WI38 (cell line): ENCODE measurements at regions not wholly inside any gene's neighbourhood (a gene's known extent, or its start where the extent isn't known, plus 50 kb on each side); places are given as distances from the start of the nearest gene placed in this dataset.

Experiments
- H3K4me3 ChIP-seq: 2 replicates; pipeline ENCODE4 v1.5.1; 2011; ENCODE audit warnings: low read depth, mild to moderate bottlenecking, control low read depth, low read length
- TF ChIP-seq, protein P1 (sequence below): IDR thresholded peaks from 2 replicates; pipeline ENCODE4 v1.5.1; 2012; ENCODE audit warnings: low read depth, mild to moderate bottlenecking, control low read depth, low read length

DNA sequence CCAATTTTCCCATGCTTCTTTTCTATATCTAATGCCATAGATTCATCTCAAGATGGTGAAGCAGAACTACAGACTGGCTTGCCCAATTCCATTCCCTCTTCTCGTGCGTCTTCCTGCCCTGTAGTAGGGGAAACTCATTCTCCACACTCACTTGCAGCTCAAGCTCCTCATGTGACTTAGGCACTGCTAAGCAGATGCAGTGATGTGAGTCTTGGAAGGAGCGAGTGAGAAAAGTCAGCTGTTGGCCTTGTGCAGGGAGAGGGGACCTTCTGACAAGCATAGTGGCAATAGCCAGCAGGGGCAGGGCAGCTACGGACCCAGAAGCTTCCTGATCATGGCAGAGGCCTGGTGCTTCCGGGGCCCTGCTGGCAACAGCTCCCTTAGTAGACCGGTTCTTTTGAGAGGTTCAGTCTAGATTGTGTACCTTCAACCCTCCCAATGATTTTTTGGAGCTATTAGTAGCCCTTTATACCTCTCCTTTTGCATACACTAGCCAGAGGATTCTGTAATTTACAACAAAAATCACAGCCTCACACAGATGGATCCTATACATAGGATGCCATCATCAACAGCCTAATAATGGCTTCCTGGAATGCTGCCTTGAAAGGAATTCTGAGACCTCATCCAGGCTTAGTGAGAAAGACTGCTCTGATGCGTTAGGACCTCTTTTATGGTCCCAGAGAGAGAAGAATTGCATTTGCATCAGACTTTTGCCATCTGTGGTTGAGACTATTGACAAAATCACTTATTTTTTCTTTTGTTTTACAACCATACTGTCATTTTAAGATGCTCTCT, 121.5 kb upstream of the RIPOR2 start:
- TF ChIP-seq, protein P1, sequence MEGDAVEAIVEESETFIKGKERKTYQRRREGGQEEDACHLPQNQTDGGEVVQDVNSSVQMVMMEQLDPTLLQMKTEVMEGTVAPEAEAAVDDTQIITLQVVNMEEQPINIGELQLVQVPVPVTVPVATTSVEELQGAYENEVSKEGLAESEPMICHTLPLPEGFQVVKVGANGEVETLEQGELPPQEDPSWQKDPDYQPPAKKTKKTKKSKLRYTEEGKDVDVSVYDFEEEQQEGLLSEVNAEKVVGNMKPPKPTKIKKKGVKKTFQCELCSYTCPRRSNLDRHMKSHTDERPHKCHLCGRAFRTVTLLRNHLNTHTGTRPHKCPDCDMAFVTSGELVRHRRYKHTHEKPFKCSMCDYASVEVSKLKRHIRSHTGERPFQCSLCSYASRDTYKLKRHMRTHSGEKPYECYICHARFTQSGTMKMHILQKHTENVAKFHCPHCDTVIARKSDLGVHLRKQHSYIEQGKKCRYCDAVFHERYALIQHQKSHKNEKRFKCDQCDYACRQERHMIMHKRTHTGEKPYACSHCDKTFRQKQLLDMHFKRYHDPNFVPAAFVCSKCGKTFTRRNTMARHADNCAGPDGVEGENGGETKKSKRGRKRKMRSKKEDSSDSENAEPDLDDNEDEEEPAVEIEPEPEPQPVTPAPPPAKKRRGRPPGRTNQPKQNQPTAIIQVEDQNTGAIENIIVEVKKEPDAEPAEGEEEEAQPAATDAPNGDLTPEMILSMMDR: no peak
- H3K4me3 ChIP-seq: no peak overlapping the region

DNA sequence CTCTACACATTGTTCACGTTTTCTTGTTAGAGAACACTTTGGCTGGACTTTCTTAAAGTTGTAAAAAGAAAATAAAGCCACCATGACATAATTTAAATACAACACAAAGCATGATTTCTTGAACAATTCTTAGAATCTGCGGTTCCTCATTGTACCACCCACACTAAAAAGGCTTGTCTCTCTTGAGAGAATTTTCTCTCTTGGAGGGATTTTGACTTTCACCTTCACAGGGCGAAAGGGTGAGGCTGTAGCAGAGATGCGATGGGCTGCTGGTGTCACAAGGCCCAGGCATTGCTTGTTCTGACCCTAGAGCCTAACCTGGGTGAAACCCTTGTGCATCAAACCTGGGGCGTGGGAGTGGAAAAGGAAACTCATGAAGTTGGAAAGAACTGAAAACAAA, 122.7 kb upstream of the RIPOR2 start:
- no peak overlapping the region for H3K4me3 ChIP-seq
- TF ChIP-seq, protein P1: no peak

DNA sequence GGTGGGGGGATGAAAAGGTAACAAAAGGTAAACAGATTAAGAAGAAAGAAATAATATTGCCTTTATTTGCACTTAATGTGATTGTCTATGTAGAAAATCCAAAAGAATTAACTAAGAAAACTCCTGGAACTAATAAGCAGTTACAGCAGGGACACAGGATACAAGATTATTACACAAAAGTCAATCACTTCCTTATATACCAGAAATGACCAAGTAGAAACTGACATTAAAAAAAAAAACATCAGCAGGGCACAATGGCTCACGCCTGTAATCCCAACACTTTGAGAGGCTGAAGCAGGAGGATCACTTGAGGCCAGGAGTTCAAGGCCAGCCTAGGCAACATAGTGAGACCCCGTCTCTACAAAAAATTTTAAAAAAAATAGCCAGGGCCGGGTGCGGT, 123.2 kb upstream of the RIPOR2 start:
- TF ChIP-seq, protein P1: no peak
- no peak overlapping the region for H3K4me3 ChIP-seq

DNA sequence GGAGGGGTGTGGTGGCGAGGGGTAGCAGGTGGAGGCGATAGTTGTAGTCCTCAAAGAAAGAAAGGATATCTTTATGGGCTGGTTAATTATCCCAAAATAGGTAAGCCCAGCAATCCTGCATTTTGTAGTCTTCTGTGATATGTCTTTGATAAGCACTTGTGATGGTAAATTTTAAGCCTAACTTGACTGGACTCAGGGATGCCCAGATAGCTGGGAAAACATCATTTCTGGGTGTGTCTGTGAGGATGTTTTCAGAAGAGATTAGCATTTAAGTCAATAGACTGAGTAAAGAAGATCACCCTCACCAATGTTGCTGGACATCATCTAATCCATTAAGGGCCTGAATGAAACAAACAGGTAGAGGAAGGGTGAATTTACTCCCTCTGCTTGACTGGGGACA, 124.8 kb upstream of the RIPOR2 start:
- TF ChIP-seq, protein P1: no peak
- no peak overlapping the region for H3K4me3 ChIP-seq

DNA sequence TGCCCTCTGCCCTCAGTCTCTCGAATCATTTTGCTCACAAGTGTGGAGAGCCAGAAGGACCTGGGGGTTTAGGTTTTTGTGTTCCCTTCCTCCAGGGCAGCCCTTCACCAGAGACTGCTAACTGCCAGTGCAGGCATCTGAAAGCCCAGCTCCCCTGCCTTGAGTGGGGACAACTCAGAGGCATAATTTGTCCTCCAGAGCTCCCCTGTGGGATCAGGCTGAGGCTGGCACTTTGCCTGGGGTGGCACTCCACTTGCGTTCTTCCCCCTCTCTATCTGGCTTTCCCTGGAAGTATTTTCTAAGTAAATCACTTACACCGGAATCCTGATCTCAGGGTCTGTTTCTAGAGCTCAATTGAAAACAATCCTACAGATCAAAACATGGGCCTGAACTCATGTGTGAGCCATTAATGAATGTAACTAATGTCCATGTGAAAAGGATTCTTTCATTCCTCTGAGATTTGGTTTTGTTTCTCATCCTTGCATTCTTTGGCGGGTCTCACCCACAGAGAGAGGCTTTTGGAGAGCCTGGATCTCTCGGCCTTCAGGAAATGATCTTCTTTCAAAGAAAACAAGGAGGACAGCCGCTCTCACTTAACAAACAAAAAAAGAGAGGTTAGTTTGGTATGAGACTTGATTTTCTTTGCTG, 125.7 kb upstream of the RIPOR2 start:
- no peak overlapping the region for H3K4me3 ChIP-seq
- TF ChIP-seq, protein P1: no peak

DNA sequence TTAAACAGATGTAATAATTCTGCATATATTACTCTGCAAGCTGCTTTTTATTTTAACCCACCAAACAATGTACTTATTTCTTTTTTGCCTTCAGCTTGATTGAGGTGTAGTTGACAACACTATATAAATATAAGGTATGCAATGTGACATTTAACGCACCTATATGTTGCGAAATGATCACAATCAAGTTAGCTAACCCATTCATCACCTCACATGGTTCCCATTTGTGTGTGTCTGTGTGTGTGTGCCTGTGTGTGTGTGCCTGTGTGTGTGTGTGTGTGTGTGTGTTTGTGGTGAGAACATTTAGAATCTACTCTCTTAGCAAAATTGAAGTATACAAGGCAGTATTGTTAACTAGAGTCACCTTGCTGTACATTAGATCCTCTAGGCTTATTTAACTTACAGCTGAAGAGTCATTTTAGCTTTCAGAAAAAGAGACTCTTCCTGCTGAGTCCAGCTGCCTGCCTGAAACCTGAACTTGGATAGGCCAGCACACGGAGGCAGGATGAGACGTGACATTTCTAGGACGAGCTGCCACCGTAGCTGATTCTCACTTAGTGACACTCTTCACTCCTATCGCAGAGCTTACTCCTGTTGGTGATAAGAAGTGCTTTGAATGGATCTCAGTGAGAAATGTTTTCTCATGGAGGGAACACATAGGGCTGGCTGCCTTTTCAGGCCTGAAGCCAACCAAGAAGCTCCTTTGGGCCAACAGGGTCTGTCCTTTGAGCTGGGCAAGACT, 126.5 kb upstream of the RIPOR2 start:
- TF ChIP-seq, protein P1: no peak
- no peak overlapping the region for H3K4me3 ChIP-seq

DNA sequence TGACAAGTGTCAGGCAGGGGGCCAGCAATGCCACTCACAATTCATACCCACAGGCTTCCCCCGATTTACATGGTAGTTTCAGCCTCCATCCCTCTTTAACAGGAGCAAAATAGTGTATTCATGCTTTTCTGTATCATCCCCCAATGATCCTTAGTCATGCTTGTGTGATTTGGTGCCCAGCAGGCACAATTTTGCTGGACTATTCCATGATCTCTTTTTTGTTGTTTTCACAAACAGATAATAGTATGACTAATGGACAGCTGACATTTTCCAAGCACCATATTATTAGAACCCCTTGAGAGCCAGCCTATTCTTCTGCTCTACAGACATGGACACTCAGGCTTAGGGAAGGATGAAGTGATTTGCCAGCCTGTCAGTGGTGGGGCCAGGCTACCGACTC, 128.2 kb upstream of the RIPOR2 start:
- no peak overlapping the region for H3K4me3 ChIP-seq
- TF ChIP-seq, protein P1: no peak
